Stomach (tissue), 8 donors: ENCODE measurements at regions not wholly inside any gene's neighbourhood (a gene's known extent, or its start where the extent isn't known, plus 50 kb on each side); places are given as distances from the start of the nearest gene placed in this dataset.

ENCODE experiments used
- DNase-seq, 2 donors: peaks; one replicate each; pipeline versions ENCODE4 v3.0.0 to v3.0.0-alpha.2; 2013 to 2019
- H3K27ac ChIP-seq, 5 donors: fragments of 200-600 bp in 4 of 5; sonication (generic) in 4 of 5; one replicate each; pipeline ENCODE4 v1.5.1; 2013 to 2019; ENCODE audit warnings: mild to moderate bottlenecking in 1 of 5, moderate library complexity in 1 of 5
- H3K27me3 ChIP-seq, 3 donors: fragments of 200-600 bp; sonication (generic); one replicate each; pipeline ENCODE4 v1.5.1; 2017 to 2019; ENCODE audit warnings: mixed run types in 1 of 3
- H3K36me3 ChIP-seq, 4 donors: fragments of 200-600 bp; sonication (generic); 1 replicate in 3 of 4; 2 replicates in 1 of 4; pipeline ENCODE4 v1.5.1; 2016 to 2019
- H3K4me1 ChIP-seq, 4 donors: fragments of 200-600 bp; sonication (generic); one replicate each; pipeline ENCODE4 v1.5.1; 2016 to 2019
- H3K4me3 ChIP-seq, 4 donors: fragments of 200-600 bp; sonication (generic) in 3 of 4; one replicate each; pipeline ENCODE4 v1.5.1; 2016 to 2019; ENCODE audit warnings: mild to moderate bottlenecking in 1 of 4
- H3K9me3 ChIP-seq, 4 donors: fragments of 200-600 bp; sonication (generic); one replicate each; pipeline ENCODE4 v1.5.1; 2016 to 2019
- EP300 ChIP-seq: sonication (generic); formaldehyde crosslinking; IDR thresholded peaks from one replicate; pipeline ENCODE4 v1.6.1; 2017; ENCODE audit warnings: antibody characterized with exemption
- POLR2A ChIP-seq, 4 donors: fragments of 450-650 bp; IDR thresholded peaks; one replicate each; pipeline ENCODE4 v1.6.1; 2016; ENCODE audit warnings: antibody characterized with exemption in 4 of 4, control low read depth in 2 of 4, mild to moderate bottlenecking in 1 of 4, moderate library complexity in 1 of 4
- POLR2AphosphoS5 ChIP-seq, 3 donors: sonication (generic); formaldehyde crosslinking; IDR thresholded peaks; one replicate each; pipeline ENCODE4 v1.6.1; 2016; ENCODE audit warnings: antibody characterized with exemption in 3 of 3
- WGBS, 5 donors: extraction: QIAGEN DNeasy Blood & Tissue Kit in 3 of 5; methylation state at CpG; one replicate each; pipeline versions ENCODE4 v1.1.5 to v1.1.7; 2013 to 2018; 5-methylcytosine and 5-hydroxymethylcytosine counted together
- intact Hi-C: fragments of 100-400 bp; cut with DNase I; formaldehyde crosslinking; loops from one replicate; pipeline ENCODE4 v1.15.1; 2023; ENCODE audit warnings: low total_unique reads
- TF ChIP-seq, protein P1 (sequence below), 7 experiments: fragments of 450-650 bp in 4 of 7; fragments of 200-600 bp in 3 of 7; sonication (generic) in 3 of 7; IDR thresholded peaks; one replicate each; pipeline ENCODE4 v1.5.1; 2016 to 2019; ENCODE audit warnings: antibody characterized with exemption in 7 of 7, control low read depth in 2 of 7, mild to moderate bottlenecking in 1 of 7
- donor health status: healthy with polysubstance abuse.
- donor health status: Bipolar disorder and iron deficiency.
- donor health status: healthy.

DNA sequence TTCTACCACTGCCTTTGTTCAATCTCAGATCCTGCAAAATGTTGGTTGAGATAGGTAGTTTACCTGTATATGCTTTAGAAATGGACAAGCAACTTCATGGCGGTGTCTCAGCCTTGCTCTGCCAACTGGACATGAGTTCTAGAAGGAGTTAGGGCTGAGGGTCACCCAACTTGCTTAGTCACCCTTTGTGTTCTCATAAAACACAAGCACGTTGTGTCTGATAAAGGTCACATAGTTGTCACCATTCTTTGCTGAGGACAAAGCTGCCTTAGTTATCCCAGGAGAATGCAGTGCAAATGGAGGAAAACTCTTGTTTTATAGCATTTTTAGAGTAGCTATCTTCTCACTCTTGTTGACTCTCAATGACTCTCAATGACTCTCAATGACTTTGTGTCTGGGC, 218.4 kb upstream of the TMTC4 start:
- Histone ChIP-seq H3K27me3 (no peaks in the 10 kb centered on the region), H3K36me3 (no peaks in the 10 kb centered on the region), H3K27ac (no peak overlapping the region), H3K4me1 (no peaks in the 10 kb centered on the region), H3K4me3 (no peak overlapping the region), H3K9me3 (peaks cover 0 to 6% (median 2%) of the 10 kb centered on the region in 4 donors)
- WGBS, 5 donors: 40 to 56% (median 42%) methylated on average over 2 of the region's 2 CpGs
- DNase-seq: no peak
- intact Hi-C loops: no loop called here
- TF ChIP-seq POLR2A (IDR thresholded peaks at IDR 0.05) (no peak), POLR2AphosphoS5 (IDR thresholded peaks at IDR 0.05) (no peak), EP300 (no peak)
- TF ChIP-seq, protein P1, sequence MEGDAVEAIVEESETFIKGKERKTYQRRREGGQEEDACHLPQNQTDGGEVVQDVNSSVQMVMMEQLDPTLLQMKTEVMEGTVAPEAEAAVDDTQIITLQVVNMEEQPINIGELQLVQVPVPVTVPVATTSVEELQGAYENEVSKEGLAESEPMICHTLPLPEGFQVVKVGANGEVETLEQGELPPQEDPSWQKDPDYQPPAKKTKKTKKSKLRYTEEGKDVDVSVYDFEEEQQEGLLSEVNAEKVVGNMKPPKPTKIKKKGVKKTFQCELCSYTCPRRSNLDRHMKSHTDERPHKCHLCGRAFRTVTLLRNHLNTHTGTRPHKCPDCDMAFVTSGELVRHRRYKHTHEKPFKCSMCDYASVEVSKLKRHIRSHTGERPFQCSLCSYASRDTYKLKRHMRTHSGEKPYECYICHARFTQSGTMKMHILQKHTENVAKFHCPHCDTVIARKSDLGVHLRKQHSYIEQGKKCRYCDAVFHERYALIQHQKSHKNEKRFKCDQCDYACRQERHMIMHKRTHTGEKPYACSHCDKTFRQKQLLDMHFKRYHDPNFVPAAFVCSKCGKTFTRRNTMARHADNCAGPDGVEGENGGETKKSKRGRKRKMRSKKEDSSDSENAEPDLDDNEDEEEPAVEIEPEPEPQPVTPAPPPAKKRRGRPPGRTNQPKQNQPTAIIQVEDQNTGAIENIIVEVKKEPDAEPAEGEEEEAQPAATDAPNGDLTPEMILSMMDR (IDR thresholded peaks at IDR 0.05): no peak

DNA sequence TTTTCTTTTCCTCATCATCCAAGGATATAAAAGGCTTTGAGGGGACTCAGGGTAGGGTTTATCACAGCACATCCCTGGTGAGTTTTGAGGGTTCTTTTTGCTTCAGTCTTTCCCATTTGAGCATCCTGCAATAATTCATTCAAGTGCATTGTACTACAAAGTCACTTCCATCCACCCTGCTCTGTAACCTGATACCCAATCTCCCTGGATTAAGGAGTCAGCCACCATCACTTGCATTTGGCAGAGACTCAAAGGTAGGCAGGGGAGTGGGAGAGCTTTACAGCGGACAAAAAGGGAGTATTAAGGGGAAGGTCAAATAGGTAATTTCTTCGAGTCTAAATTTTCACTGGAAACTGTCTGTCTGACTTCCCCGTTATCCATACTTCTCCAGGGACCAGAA, 216.1 kb upstream of the TMTC4 start:
- Histone ChIP-seq H3K27ac (no peak overlapping the region), H3K4me3 (no peak overlapping the region), H3K27me3 (no peaks in the 10 kb centered on the region), H3K36me3 (no peaks in the 10 kb centered on the region), H3K9me3 (peaks cover 0 to 6% (median 2%) of the 10 kb centered on the region in 4 donors), H3K4me1 (no peaks in the 10 kb centered on the region)
- WGBS, 5 donors: 78 to 87% (median 85%) methylated on average over 3 of the region's 3 CpGs
- no peak for TF ChIP-seq POLR2A (IDR thresholded peaks at IDR 0.05)
- no peak for TF ChIP-seq EP300
- no peak for TF ChIP-seq POLR2AphosphoS5 (IDR thresholded peaks at IDR 0.05)
- TF ChIP-seq, protein P1 (IDR thresholded peaks at IDR 0.05): no peak
- no peak for DNase-seq
- intact Hi-C loops: no loop called here

DNA sequence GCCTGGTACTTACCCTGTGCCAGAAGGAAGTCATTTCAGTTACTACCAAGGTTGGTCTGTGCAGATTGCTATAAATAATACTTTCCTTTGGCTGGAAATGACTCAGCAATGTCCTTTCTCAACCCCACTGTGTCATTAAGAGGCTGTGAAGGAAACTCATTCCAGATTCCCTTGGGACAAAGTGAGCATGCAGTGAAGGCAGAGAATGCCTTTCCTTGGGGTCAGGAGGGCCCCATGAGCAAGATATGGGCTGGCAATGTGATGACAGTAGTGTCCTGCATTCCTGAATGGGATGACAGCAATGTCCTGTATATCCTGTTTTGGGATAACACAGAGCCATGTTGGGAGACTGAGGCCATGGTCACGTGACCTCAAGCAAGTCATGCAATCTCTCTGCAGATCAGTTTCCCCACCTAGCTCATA, 213.1 kb upstream of the TMTC4 start:
- 57 to 85% (median 79%) methylated on average over 1 of the region's 1 CpG for WGBS, 5 donors
- H3K27ac ChIP-seq: no peak overlapping the region
- H3K4me3 ChIP-seq: no peak overlapping the region
- TF ChIP-seq, protein P1 (IDR thresholded peaks at IDR 0.05): no peak
- TF ChIP-seq POLR2A (IDR thresholded peaks at IDR 0.05): no peak
- TF ChIP-seq EP300: no peak
- no peak for TF ChIP-seq POLR2AphosphoS5 (IDR thresholded peaks at IDR 0.05)
- DNase-seq: peak in 1 of 2 donors; percentile 5
- no peaks in the 10 kb centered on the region for H3K27me3 ChIP-seq
- no peaks in the 10 kb centered on the region for H3K36me3 ChIP-seq
- H3K9me3 ChIP-seq: peaks cover 0 to 6% (median 2%) of the 10 kb centered on the region in 4 donors
- H3K4me1 ChIP-seq: no peaks in the 10 kb centered on the region
- intact Hi-C loops: no loop called here

DNA sequence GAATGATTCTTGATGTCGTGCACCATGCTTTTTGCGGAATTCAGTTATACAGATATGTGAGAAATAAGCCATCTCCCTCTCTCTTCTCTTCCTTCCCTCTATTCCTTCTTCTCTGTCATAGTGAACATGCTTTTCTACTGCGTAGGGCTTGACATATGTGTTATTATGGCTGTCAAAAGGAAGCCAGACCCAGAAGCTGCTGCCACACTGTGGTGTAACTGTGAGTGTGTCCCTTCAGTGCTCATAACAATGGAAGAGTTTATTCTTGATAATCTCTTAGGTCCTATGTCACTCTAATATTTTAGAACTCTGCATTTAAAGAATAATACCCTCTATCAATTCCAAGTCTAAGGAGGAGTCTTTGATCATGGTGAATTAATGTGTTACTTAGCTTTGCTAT, 208.9 kb upstream of the TMTC4 start:
- no peak for TF ChIP-seq POLR2AphosphoS5 (IDR thresholded peaks at IDR 0.05)
- TF ChIP-seq, protein P1 (IDR thresholded peaks at IDR 0.05): no peak
- no peak for TF ChIP-seq POLR2A (IDR thresholded peaks at IDR 0.05)
- TF ChIP-seq EP300: no peak
- Histone ChIP-seq H3K36me3 (no peaks in the 10 kb centered on the region), H3K27me3 (no peaks in the 10 kb centered on the region), H3K9me3 (peaks cover 0 to 1% (median 0%) of the 10 kb centered on the region in 4 donors), H3K4me1 (no peaks in the 10 kb centered on the region), H3K27ac (no peak overlapping the region), H3K4me3 (no peak overlapping the region)
- 61 to 90% (median 77%) methylated on average over 3 of the region's 3 CpGs for WGBS, 5 donors
- intact Hi-C loops: no loop called here
- DNase-seq: no peak
